Skeletal muscle satellite cell (primary cell): ENCODE measurements at regions not wholly inside any gene's neighbourhood (a gene's known extent, or its start where the extent isn't known, plus 50 kb on each side); places are given as distances from the start of the nearest gene placed in this dataset.
"Not testable (repeated sequence)": the region's sequence is repeated elsewhere in the genome, so short reads cannot be mapped to it uniquely, and the experiment has no call there.

Experiments used
- H3K27me3 ChIP-seq: 2 replicates; pipeline ENCODE4 v1.7.0; 2013; ENCODE audit warnings: low read length; ENCODE audit not compliant: control insufficient read depth, insufficient read depth
- H3K36me3 ChIP-seq: 2 replicates; pipeline ENCODE4 v1.7.0; 2013; ENCODE audit warnings: mild to moderate bottlenecking, control low read depth, low read length; ENCODE audit not compliant: insufficient read depth
- H3K4me1 ChIP-seq: 2 replicates; pipeline ENCODE4 v1.7.0; 2013; ENCODE audit warnings: low read length; ENCODE audit not compliant: control insufficient read depth, insufficient read depth
- H3K4me2 ChIP-seq: 2 replicates; pipeline ENCODE4 v1.7.0; 2013; ENCODE audit warnings: mild to moderate bottlenecking, low read length
- H3K4me3 ChIP-seq: 2 replicates; pipeline ENCODE4 v1.7.0; 2013; ENCODE audit warnings: low read length
- H3K9ac ChIP-seq: 2 replicates; pipeline ENCODE4 v1.7.0; 2013; ENCODE audit warnings: mild to moderate bottlenecking, low read depth, low read length, moderate library complexity
- H3K9me3 ChIP-seq: replicated peaks from 2 replicates; pipeline ENCODE4 v1.7.0; 2013; ENCODE audit warnings: mild to moderate bottlenecking, control low read depth, low read length

- H3K9ac ChIP-seq, H3K27me3 ChIP-seq, H3K4me3 ChIP-seq, H3K9me3 ChIP-seq, H3K4me2 ChIP-seq, H3K4me1 ChIP-seq, H3K36me3 ChIP-seq: not testable (repeated sequence)
Observed at GRCh38 chr10:109729895-109730294, 193.4 kb downstream of the XPNPEP1 start.

- H3K9ac ChIP-seq = no peak overlapping the region
- H3K9me3 ChIP-seq = no peaks in the 10 kb centered on the region
Observed at GRCh38 chr10:109727436-109727835, 195.9 kb downstream of the XPNPEP1 start.

GRCh38 chr10:109726473-109726872 lies 196.8 kb downstream of the XPNPEP1 start:
- Histone ChIP-seq H3K36me3 (no peaks in the 10 kb centered on the region), H3K9me3 (no peaks in the 10 kb centered on the region), H3K27me3 (no peaks in the 10 kb centered on the region), H3K4me1 (no peaks in the 10 kb centered on the region), H3K9ac (no peak overlapping the region), H3K4me2 (no peak overlapping the region), H3K4me3 (no peak overlapping the region)

More at GRCh38 chr10:109727436-109727835, 195.9 kb downstream of the XPNPEP1 start:
- H3K4me3 ChIP-seq = no peak overlapping the region
- H3K27me3 ChIP-seq = no peaks in the 10 kb centered on the region
- no peaks in the 10 kb centered on the region for H3K4me1 ChIP-seq
- no peak overlapping the region for H3K4me2 ChIP-seq
- H3K36me3 ChIP-seq = no peaks in the 10 kb centered on the region

- no peak overlapping the region for H3K4me3 ChIP-seq
- H3K36me3 ChIP-seq = no peaks in the 10 kb centered on the region
- H3K4me1 ChIP-seq = peaks cover 2% of the 10 kb centered on the region
- H3K9me3 ChIP-seq = no peaks in the 10 kb centered on the region
- no peak overlapping the region for H3K4me2 ChIP-seq
- no peak overlapping the region for H3K9ac ChIP-seq
- no peaks in the 10 kb centered on the region for H3K27me3 ChIP-seq
Observed at GRCh38 chr10:109723305-109723704, 200.0 kb downstream of the XPNPEP1 start.

GRCh38 chr10:109721453-109722064 lies 201.8 kb downstream of the XPNPEP1 start:
- H3K4me1 ChIP-seq = peaks cover 6% of the 10 kb centered on the region
- H3K4me2 ChIP-seq = no peak overlapping the region
- no peaks in the 10 kb centered on the region for H3K27me3 ChIP-seq
- no peak overlapping the region for H3K4me3 ChIP-seq
- no peaks in the 10 kb centered on the region for H3K9me3 ChIP-seq
- H3K36me3 ChIP-seq = no peaks in the 10 kb centered on the region
- H3K9ac ChIP-seq = no peak overlapping the region

- H3K9me3 ChIP-seq = peaks cover 3% of the 10 kb centered on the region
Observed at GRCh38 chr10:109706026-109706560, 217.2 kb downstream of the XPNPEP1 start.

GRCh38 chr10:109701633-109702215 lies 221.6 kb downstream of the XPNPEP1 start:
- no peaks in the 10 kb centered on the region for H3K9me3 ChIP-seq
- no peak overlapping the region for H3K4me3 ChIP-seq
- no peaks in the 10 kb centered on the region for H3K36me3 ChIP-seq
- no peaks in the 10 kb centered on the region for H3K27me3 ChIP-seq
- no peak overlapping the region for H3K9ac ChIP-seq
- peaks cover 3% of the 10 kb centered on the region for H3K4me1 ChIP-seq
- no peak overlapping the region for H3K4me2 ChIP-seq

More at GRCh38 chr10:109706026-109706560, 217.2 kb downstream of the XPNPEP1 start:
- H3K36me3 ChIP-seq = no peaks in the 10 kb centered on the region
- H3K27me3 ChIP-seq = no peaks in the 10 kb centered on the region
- peaks cover 3% of the 10 kb centered on the region for H3K4me1 ChIP-seq
- no peak overlapping the region for H3K9ac ChIP-seq
- H3K4me2 ChIP-seq = no peak overlapping the region
- H3K4me3 ChIP-seq = no peak overlapping the region

- Histone ChIP-seq H3K27me3 (no peaks in the 10 kb centered on the region), H3K9me3 (no peaks in the 10 kb centered on the region), H3K4me2 (no peak overlapping the region), H3K36me3 (no peaks in the 10 kb centered on the region), H3K4me3 (no peak overlapping the region), H3K9ac (no peak overlapping the region), H3K4me1 (peaks cover 3% of the 10 kb centered on the region)
Observed at GRCh38 chr10:109698882-109699664, 224.2 kb downstream of the XPNPEP1 start.

- Histone ChIP-seq H3K4me2 (no peak overlapping the region), H3K36me3 (no peaks in the 10 kb centered on the region), H3K27me3 (no peaks in the 10 kb centered on the region)
Observed at GRCh38 chr10:109698086-109698485, 225.2 kb downstream of the XPNPEP1 start.

GRCh38 chr10:109696981-109697775 lies 226.1 kb downstream of the XPNPEP1 start:
- Histone ChIP-seq H3K4me3 (no peak overlapping the region), H3K27me3 (no peaks in the 10 kb centered on the region), H3K9ac (no peak overlapping the region), H3K36me3 (no peaks in the 10 kb centered on the region), H3K4me1 (peaks cover 3% of the 10 kb centered on the region), H3K4me2 (no peak overlapping the region), H3K9me3 (no peaks in the 10 kb centered on the region)

More at GRCh38 chr10:109698086-109698485, 225.2 kb downstream of the XPNPEP1 start:
- H3K4me3 ChIP-seq = no peak overlapping the region
- H3K9me3 ChIP-seq = no peaks in the 10 kb centered on the region
- peaks cover 3% of the 10 kb centered on the region for H3K4me1 ChIP-seq
- H3K9ac ChIP-seq = no peak overlapping the region

GRCh38 chr10:109696462-109696861 lies 226.8 kb downstream of the XPNPEP1 start:
- Histone ChIP-seq H3K27me3 (no peaks in the 10 kb centered on the region), H3K4me2 (no peak overlapping the region), H3K4me1 (peaks cover under 1% of the 10 kb centered on the region), H3K36me3 (no peaks in the 10 kb centered on the region), H3K4me3 (no peak overlapping the region), H3K9ac (no peak overlapping the region), H3K9me3 (no peaks in the 10 kb centered on the region)
